Coronary artery (tissue), 2 donors: ENCODE measurements at regions not wholly inside any gene's neighbourhood (a gene's known extent, or its start where the extent isn't known, plus 50 kb on each side); places are given as distances from the start of the nearest gene placed in this dataset.

ENCODE experiments used
- DNase-seq: peaks from one replicate; pipeline ENCODE4 v3.0.0-alpha.2; 2017; ENCODE audit warnings: low spot score
- H3K27ac ChIP-seq, 2 donors: fragments of 200-600 bp; sonication (generic); one replicate each; pipeline ENCODE4 v1.5.1; 2016 to 2019
- H3K4me3 ChIP-seq: fragments of 200-600 bp; sonication (generic); 2 replicates; pipeline ENCODE4 v1.5.1; 2016; ENCODE audit warnings: mild to moderate bottlenecking, moderate library complexity
- CTCF ChIP-seq: fragments of 200-600 bp; sonication (generic); IDR thresholded peaks from one replicate; pipeline ENCODE4 v1.5.1; 2019; ENCODE audit warnings: antibody characterized with exemption

GRCh38 chr14:98935921-98936320 is 336.1 kb downstream of the BCL11B start:
- Histone ChIP-seq H3K27ac (no peak overlapping the region), H3K4me3 (no peak overlapping the region)
- peak; percentile 53 for DNase-seq
- TF ChIP-seq CTCF = no peak

GRCh38 chr14:98937021-98937420 is 335.0 kb downstream of the BCL11B start:
- no peak for DNase-seq
- Histone ChIP-seq H3K4me3 (no peak overlapping the region), H3K27ac (no peak overlapping the region)
- no peak for TF ChIP-seq CTCF

DNA sequence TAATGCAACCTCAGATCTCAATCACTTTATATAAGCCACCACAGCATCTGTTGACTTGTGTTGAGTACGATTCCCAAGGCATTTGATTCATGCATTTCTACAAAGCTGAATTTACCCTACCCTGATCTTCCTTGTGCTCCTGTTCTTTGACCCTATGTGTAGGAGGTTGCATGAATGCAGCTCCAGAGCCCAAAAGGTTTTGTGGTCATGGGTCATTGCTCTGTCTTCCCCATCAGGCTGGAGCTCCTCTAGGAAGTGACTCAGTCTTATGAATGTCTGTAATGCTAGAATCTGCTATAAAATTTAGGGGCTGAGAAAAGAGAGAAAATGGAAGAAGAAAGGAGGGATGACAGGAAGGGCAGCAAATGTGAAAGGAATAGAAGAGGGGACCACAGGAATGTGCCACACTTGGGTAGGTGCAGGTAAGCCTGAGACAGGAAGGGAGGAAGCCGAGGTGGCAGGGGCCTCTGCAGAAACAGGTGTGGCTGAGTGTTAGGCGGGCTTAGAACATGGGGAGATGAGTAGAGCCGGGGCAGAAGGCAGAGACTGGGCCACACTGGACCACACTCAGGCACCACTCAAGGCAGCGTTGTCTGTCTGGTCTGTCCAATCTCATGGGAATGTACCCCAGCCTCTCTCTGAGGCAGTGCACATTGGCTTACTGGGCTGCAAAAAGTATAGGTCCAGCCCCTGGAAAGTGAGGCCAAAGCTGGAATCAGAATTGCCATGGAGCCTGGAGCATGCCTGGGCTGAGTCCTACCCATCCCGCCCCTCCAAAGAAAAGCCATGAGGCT is 334.1 kb downstream of the BCL11B start:
- no peak for TF ChIP-seq CTCF
- no peak overlapping the region for H3K4me3 ChIP-seq
- no peak overlapping the region for H3K27ac ChIP-seq
- no peak for DNase-seq

DNA sequence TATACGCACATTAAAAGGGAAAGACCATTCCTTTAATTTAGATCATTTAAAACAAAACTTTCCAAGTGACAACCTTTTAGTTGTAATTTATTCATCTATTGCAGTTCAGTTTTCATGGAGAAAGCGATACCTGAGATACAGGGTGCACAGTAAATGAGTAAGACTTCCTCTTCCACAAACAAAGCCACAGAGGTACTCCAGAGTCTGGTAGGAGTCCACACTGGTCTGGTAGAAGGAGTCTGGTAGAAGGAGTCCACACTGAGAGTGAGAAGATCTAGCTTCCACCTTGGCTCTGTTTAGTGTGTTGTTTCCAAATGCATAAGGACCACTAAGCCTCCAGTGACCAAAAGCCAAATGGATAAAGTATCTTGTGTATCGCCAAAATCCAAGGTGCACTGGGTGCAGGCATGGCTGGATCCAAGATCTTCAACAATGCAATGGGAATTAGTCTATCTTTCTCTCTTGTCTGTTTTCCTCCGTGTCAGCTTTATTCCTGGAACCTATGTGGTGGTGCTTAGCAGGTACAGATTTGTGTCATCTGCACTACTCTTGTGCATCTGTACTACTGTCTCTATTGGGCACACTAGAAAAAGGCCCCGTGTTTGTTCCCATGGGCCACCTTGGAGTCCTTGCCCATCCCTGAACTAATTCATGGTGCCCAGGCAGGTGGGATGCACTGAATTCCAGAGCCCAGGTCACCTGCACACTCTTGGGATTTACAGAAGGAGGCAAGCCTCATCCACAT is 331.1 kb downstream of the BCL11B start:
- DNase-seq = no peak
- no peak overlapping the region for H3K27ac ChIP-seq
- H3K4me3 ChIP-seq = no peak overlapping the region
- TF ChIP-seq CTCF = no peak

DNA sequence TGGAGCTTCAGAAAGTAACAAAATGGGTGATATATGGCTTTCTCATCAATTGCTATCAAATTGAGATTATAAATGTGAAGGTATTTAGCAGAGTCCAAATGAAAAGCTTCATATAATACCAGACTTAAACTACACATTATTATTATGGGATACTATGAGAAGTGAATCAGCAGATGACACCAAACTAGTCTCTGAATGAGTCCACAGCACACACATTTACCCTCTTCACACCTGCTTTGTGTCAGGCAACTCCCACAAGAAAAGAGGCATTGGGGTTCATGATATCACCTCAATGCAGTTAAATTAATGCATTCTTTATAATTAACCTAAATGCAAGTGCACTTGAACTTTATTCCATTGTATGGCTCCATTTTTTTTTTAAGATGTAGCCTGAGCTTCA is 330.5 kb downstream of the BCL11B start:
- Histone ChIP-seq H3K27ac (no peak overlapping the region), H3K4me3 (no peak overlapping the region)
- DNase-seq = no peak
- no peak for TF ChIP-seq CTCF

- no peak for TF ChIP-seq CTCF
- no peak overlapping the region for H3K4me3 ChIP-seq
- no peak for DNase-seq
Measured at GRCh38 chr14:98943907-98944306, 328.1 kb downstream of the BCL11B start.

GRCh38 chr14:98944989-98945388 is 327.0 kb downstream of the BCL11B start:
- DNase-seq = peak; percentile 12
- no peak overlapping the region for H3K27ac ChIP-seq
- TF ChIP-seq CTCF = no peak
- H3K4me3 ChIP-seq = no peak overlapping the region

More at GRCh38 chr14:98943907-98944306, 328.1 kb downstream of the BCL11B start:
- H3K27ac ChIP-seq = no peak overlapping the region
